BLaER1 (cell line): ENCODE measurements at regions not wholly inside any gene's neighbourhood (a gene's known extent, or its start where the extent isn't known, plus 50 kb on each side); places are given as distances from the start of the nearest gene placed in this dataset.

Experiments
- H3K27ac ChIP-seq: shearing (Covaris generic); formaldehyde crosslinking; 2 replicates; pipeline ENCODE4 v1.8.1; 2022
- H3K27me3 ChIP-seq: shearing (Covaris generic); formaldehyde crosslinking; 2 replicates; pipeline ENCODE4 v1.8.1; 2022
- H3K36me3 ChIP-seq: shearing (Covaris generic); formaldehyde crosslinking; 2 replicates; pipeline ENCODE4 v1.8.1; 2022
- H3K4me1 ChIP-seq: shearing (Covaris generic); formaldehyde crosslinking; 2 replicates; pipeline ENCODE4 v1.8.1; 2022
- H3K4me2 ChIP-seq: shearing (Covaris generic); formaldehyde crosslinking; 2 replicates; pipeline ENCODE4 v1.8.1; 2022
- H3K4me3 ChIP-seq: shearing (Covaris generic); formaldehyde crosslinking; 2 replicates; pipeline ENCODE4 v1.8.1; 2022
- H3K9ac ChIP-seq: shearing (Covaris generic); formaldehyde crosslinking; 2 replicates; pipeline ENCODE4 v1.8.1; 2022
- H3K9me3 ChIP-seq: shearing (Covaris generic); formaldehyde crosslinking; 2 replicates; pipeline ENCODE4 v1.8.1; 2022
- H4K20me1 ChIP-seq: shearing (Covaris generic); formaldehyde crosslinking; 2 replicates; pipeline ENCODE4 v1.8.1; 2022
- Cebpa-rat ChIP-seq: shearing (Covaris generic); IDR thresholded peaks from 2 replicates; pipeline ENCODE4 v1.8.1; 2022

DNA sequence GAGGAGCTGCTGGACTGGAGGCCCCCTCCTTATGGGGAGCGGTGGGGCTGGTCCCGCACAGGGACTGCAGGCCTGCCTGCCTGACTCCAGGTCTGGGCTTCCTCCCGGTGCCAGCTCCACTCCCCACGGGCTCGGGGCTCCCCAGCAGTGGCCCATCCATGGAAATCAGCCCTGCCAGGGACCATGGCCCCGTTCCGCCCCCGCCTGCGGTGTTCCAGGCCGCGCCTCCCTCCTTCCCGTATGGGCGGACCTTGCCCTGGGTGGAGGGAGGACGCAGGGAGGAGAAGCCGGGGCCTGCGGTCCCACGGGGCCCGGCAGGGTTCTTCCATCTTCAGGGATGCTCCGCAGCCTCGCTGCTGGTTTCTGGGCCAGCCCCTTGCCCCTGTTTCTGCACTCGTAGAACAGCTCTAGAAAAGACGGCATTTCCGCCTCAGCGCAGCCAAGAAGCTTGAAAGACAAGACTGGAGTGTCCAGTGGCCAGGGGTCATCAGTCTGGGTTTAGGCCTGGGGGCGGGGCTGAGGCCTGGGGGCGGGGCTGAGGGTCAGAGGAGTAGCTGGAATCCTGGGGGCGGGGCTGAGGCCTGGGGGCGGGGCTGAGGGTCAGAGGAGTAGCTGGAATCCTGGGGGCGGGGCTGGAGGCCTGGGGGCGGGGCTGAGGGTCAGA is 1330.6 kb downstream of the BRD1 start:
- Histone ChIP-seq H3K36me3 (no peaks in the 10 kb centered on the region), H3K27me3 (0 out of 2 replicates have a peak, but pooled peaks cover 1% of the 10 kb centered on the region), H3K4me1 (no peaks in the 10 kb centered on the region), H3K9me3 (no peaks in the 10 kb centered on the region), H3K4me3 (no peak overlapping the region), H3K9ac (no peak overlapping the region), H3K27ac (no peak overlapping the region), H3K4me2 (no peak overlapping the region), H4K20me1 (no peaks in the 10 kb centered on the region)
- no peak for TF ChIP-seq Cebpa-rat

DNA sequence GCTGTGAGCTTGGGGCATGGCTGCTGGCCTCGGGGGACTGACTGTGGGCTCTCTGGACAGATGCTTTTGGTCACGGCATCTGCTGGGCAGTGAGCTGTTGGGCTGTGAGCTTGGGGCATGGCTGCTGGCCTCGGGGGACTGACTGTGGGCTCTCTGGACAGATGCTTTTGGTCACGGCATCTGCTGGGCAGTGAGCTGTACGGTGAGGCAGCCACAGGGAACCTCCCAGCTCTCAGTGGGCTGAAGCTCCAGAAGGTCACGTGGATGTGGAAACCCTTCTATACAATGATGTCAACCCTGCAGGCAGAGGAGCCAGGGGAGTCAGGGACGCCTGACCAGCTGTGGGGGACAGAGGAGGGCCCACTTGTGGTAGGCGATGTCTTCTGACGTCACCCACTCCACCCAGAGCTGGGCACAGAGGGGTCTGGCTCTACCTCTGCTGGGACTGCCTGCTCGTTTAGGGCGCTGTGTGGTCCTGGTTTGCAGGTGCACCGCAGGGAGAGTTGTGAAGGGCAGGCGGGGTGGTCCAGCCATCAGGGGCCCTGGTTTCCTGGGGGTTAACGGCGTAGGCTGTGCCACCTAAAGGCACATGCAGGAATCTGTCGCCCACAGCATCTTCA is 1331.3 kb downstream of the BRD1 start:
- Histone ChIP-seq H3K4me1 (no peaks in the 10 kb centered on the region), H3K27me3 (peaks cover 9% of the 10 kb centered on the region), H3K36me3 (no peaks in the 10 kb centered on the region), H3K9me3 (no peaks in the 10 kb centered on the region), H4K20me1 (peaks cover 1% of the 10 kb centered on the region; the same call in 1 of the 2 replicates), H3K4me2 (no peak overlapping the region), H3K4me3 (no peak overlapping the region), H3K9ac (no peak overlapping the region), H3K27ac (no peak overlapping the region)
- TF ChIP-seq Cebpa-rat = no peak

DNA sequence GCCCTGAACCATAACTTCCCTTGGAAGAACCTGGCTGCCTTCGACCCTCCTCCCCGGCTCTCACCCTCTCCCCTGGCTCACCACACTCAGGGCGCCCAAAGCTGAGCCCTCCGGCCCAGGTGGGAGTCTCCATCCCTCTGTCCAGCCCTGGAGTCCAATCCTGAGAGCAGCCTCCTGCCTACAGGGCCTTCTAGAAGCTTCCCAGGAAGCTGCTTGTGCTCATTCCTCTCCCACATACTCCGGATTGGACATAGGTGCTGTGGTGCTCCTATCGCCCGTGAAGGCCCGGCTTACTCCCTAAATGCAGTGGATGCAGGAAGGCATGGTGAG is 1332.0 kb downstream of the BRD1 start:
- Histone ChIP-seq H3K4me2 (no peak overlapping the region), H3K27ac (no peak overlapping the region), H3K27me3 (peaks cover 15% of the 10 kb centered on the region), H3K36me3 (no peaks in the 10 kb centered on the region), H3K4me1 (no peaks in the 10 kb centered on the region), H3K9me3 (no peaks in the 10 kb centered on the region), H3K9ac (no peak overlapping the region), H3K4me3 (no peak overlapping the region), H4K20me1 (peaks cover 8% of the 10 kb centered on the region; the same call in 1 of the 2 replicates)
- TF ChIP-seq Cebpa-rat = no peak

DNA sequence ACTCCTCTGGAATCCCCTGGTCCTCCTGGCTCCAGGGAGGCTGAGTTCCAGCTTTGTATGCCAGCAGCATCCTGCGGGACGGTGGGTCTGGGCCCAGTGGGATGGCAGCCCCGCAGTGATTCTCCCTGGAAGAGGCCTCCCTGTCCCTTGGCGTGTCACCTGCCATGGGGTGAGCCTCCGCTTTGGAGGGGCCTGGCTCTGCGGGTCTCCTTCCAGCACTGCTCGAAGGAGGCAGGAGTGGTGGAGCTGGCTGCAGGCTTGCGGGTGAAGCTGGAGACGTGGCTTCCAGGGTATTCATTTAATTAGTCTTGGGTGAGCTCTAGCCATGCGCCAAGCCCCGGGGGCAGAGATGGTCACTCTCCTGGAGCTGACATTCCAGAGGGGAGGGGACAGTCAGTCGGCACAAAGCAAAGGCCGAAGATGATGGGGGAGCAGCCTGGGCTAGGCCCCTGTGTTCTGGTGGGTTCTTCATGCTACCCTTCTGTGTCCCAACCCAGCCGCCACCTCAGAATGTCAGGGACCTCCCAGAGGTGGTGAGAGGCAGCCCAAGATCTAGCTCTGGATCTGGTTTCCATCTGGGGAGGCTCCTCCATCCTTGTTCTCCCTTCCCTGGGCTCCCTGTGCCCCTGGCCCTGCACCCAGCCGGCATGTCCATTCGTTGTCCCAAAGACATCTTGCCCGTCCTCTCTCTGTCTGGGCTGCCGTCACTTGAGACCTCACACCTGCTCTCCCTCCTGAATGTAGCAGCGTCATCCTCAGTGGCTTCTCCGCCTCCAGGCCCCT is 1332.5 kb downstream of the BRD1 start:
- H3K27ac ChIP-seq = no peak overlapping the region

DNA sequence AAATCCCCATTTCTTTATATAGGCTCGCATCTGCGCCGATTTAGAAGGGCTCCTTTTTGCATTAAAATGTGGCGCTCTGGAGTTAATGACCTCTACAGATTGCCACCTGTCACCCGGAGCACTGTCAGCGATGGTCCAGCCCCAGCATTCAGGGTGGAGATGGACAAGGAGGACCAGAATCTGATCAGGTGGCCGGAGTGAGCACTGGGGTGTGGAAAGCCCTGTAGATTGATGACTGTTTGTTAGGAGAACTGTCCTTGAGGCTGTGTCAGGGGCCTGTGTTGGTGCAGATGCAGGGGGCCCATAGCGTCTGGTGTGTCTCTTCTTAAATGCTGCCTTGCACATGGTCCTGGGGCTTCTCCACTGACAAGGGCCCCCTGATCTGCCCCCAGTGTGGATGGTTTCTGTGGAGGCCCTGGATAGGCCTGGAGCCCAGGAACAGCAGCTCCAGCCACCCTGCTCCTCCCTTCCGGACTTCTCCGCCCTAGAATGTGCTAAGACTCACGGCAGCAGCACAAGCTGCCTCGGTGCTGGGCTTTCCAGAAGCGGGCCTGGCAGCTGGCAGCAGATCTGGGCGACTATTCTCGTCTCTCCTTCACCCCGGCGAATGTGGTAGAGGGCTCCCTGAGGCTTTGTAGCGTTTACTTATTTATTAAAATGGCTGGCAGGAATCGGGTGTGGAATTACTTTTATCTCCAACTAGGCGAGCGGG is 1333.3 kb downstream of the BRD1 start:
- Histone ChIP-seq H3K27me3 (peaks cover 28% of the 10 kb centered on the region), H3K4me1 (no peaks in the 10 kb centered on the region), H3K9me3 (no peaks in the 10 kb centered on the region), H3K36me3 (no peaks in the 10 kb centered on the region), H3K4me2 (no peak overlapping the region), H3K9ac (no peak overlapping the region), H3K27ac (no peak overlapping the region), H3K4me3 (no peak overlapping the region), H4K20me1 (peaks cover 17% of the 10 kb centered on the region; the same call in 1 of the 2 replicates)
- TF ChIP-seq Cebpa-rat = no peak

More for the DNA sequence above, 1332.5 kb downstream of the BRD1 start:
- Histone ChIP-seq H3K9ac (no peak overlapping the region), H3K36me3 (no peaks in the 10 kb centered on the region), H3K4me3 (no peak overlapping the region), H3K27me3 (peaks cover 21% of the 10 kb centered on the region), H3K9me3 (no peaks in the 10 kb centered on the region), H3K4me1 (no peaks in the 10 kb centered on the region), H4K20me1 (peaks cover 11% of the 10 kb centered on the region; the same call in 1 of the 2 replicates), H3K4me2 (no peak overlapping the region)
- no peak for TF ChIP-seq Cebpa-rat

DNA sequence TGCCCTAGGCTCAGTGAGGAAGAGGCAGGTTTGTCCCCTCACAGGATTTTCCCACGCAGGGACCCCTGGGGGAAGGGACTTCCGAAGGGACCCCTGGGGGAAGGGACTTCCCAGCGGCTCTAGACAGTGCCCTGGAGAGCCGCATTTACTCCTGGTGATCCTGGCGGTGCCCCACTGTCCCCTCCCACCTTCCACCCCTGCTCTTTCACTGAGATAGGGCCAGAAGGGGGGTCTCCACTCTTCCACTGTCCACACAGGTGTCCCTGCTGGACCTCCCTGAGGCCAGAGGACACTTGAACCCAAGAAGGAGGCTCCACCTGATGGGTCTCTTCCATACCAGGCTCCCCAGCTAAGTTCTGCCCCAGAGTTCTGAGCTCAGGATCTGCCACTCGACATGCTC is 1333.9 kb downstream of the BRD1 start:
- Histone ChIP-seq H3K9ac (no peak overlapping the region), H3K27ac (no peak overlapping the region), H3K36me3 (no peaks in the 10 kb centered on the region), H3K4me2 (no peak overlapping the region), H4K20me1 (peaks cover 17% of the 10 kb centered on the region; the same call in 1 of the 2 replicates), H3K4me3 (no peak overlapping the region), H3K9me3 (no peaks in the 10 kb centered on the region), H3K4me1 (no peaks in the 10 kb centered on the region), H3K27me3 (peaks cover 35% of the 10 kb centered on the region)
- TF ChIP-seq Cebpa-rat = no peak

DNA sequence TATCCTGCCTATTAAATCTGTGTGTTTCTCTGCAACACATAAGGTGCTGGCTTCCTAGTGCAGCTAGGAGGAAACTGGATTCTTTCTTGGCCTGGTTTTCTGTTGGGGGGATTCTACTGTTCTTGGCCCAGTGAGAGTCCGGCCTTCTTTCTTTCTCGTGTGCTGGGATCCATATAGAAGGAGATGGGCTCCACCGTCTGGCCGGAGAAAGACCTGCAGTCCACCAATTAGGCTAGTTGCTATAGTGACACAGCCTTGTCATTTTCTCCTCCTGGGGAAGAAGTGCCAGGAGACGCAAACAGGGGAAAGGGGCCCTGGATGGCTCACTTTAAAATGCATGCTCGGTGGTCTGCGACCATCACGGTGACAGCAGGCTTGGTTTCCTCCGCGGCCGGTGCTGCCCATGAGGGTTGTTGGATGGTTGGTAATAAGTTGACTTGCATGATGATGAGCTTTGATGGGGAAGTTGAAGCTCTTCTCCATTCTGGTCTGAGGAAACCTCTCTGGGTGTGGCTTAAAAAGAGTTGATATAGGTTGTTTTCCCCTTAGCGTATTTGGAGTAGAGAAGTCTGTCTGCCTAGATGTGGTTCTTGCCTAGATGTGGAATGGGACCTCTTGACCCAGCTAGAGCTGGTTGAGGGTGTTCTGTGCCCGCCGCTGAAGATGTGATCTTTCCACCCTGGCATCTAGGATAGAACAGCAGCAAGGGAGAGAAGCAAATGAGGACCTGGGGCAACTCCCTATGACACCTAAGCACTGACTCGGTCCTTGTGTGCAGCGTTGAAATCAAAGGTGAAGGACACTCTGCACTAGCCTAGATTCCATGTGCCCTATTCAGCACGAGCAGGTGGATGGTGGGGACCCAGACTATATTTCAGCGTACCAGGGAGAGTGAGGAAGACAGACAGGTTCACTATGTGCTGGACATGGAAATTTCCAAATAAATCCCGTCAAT is 1335.0 kb downstream of the BRD1 start:
- no peak overlapping the region for H3K9ac ChIP-seq
- H4K20me1 ChIP-seq = peaks cover 17% of the 10 kb centered on the region; the same call in 1 of the 2 replicates
- peaks cover 46% of the 10 kb centered on the region for H3K27me3 ChIP-seq
- no peak overlapping the region for H3K27ac ChIP-seq
- no peaks in the 10 kb centered on the region for H3K9me3 ChIP-seq
- H3K4me2 ChIP-seq = no peak overlapping the region
- no peak for TF ChIP-seq Cebpa-rat
- no peak overlapping the region for H3K4me3 ChIP-seq
- no peaks in the 10 kb centered on the region for H3K4me1 ChIP-seq
- no peaks in the 10 kb centered on the region for H3K36me3 ChIP-seq

DNA sequence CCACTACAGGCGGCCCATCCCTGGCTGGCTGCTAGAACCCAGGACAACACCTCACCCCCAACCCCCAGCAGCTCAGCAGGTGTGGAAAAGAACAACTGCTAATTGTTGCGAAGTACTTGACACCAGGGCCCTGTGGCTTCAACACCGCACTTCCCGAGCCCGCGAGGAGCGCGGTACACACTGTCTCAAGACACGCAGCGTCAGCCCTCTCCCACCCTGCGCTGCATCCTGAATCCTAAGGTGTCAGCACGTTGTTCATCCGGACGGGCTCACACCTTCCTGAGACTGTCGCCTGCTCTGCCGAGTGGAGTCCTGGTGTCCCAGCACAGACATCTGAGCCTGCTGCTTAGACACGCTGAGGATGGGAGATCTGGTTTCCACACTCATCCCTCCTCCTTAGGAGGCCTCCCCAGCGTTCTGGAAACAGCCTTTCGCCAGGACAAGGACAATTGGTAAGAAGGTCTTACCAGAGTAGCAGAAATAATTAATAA is 1336.2 kb downstream of the BRD1 start:
- no peak overlapping the region for H3K4me3 ChIP-seq
- no peaks in the 10 kb centered on the region for H3K9me3 ChIP-seq
- no peak overlapping the region for H3K27ac ChIP-seq
- no peak for TF ChIP-seq Cebpa-rat
- peaks cover 46% of the 10 kb centered on the region for H3K27me3 ChIP-seq
- H3K36me3 ChIP-seq = no peaks in the 10 kb centered on the region
- H3K4me2 ChIP-seq = no peak overlapping the region
- H3K9ac ChIP-seq = no peak overlapping the region
- no peaks in the 10 kb centered on the region for H3K4me1 ChIP-seq
- peaks cover 17% of the 10 kb centered on the region; the same call in 1 of the 2 replicates for H4K20me1 ChIP-seq
